ENCODE measurements at regions not wholly inside any gene's neighbourhood (a gene's known extent, or its start where the extent isn't known, plus 50 kb on each side); places are given as distances from the start of the nearest gene placed in this dataset.

GRCh38 chr3:193951859-193952258 lies 184.1 kb upstream of the HES1 start:
- Histone ChIP-seq H3K56ac (ENCODE audit: insufficient read length, low read depth, low read length) (no peak overlapping the region), H2BK20ac (ENCODE audit: low read depth, low read length, poor library complexity, severe bottlenecking) (no peak overlapping the region), H2BK120ac (ENCODE audit: low read depth, low read length, poor library complexity, severe bottlenecking) (no peak overlapping the region), H4K5ac (ENCODE audit: insufficient read length, low read depth, low read length) (no peak overlapping the region), H3K23ac (ENCODE audit: insufficient read length, low read depth, low read length) (no peak overlapping the region), H2AK5ac (ENCODE audit: insufficient read length, low read length) (no peak overlapping the region), H3K79me2 (ENCODE audit: insufficient read depth, low read length) (no peaks in the 10 kb centered on the region), H3K27me3 (ENCODE audit: insufficient read depth, low read length) (no peaks in the 10 kb centered on the region), H3K14ac (ENCODE audit: insufficient read depth, low read length) (no peak overlapping the region), H4K91ac (ENCODE audit: insufficient read length, low read depth, low read length) (no peak overlapping the region), H3K9me3 (ENCODE audit: control insufficient read depth, low read depth, low read length) (no peaks in the 10 kb centered on the region), H2BK12ac (ENCODE audit: insufficient read length, low read depth, low read length) (no peak overlapping the region), H3K79me1 (ENCODE audit: insufficient read depth, low read depth, low read length, poor library complexity, severe bottlenecking) (no peaks in the 10 kb centered on the region), H3T11ph (ENCODE audit: low read length) (no peak overlapping the region), H4K8ac (replicated peaks; ENCODE audit: insufficient read length, low read depth, low read length) (no peak overlapping the region), H3K23me2 (ENCODE audit: insufficient read length, low read depth, low read length, poor library complexity, severe bottlenecking) (no peaks in the 10 kb centered on the region), H2BK5ac (ENCODE audit: insufficient read length, low read length) (no peak overlapping the region), H4K20me1 (ENCODE audit: control insufficient read depth, insufficient read depth, insufficient read length) (no peaks in the 10 kb centered on the region), H3K4ac (ENCODE audit: low read depth, low read length) (no peak overlapping the region), H3K4me1 (ENCODE audit: insufficient read depth, low read length) (peaks cover 2% of the 10 kb centered on the region; the same call in 1 of the 2 replicates), H3K4me2 (ENCODE audit: insufficient read depth, insufficient read length, low read length) (no peak overlapping the region), H3K18ac (ENCODE audit: insufficient read length, low read depth, low read length) (no peak overlapping the region), H3K9ac (ENCODE audit: extremely low read depth, insufficient read length, low read length) (no peak overlapping the region), H3K27ac (ENCODE audit: insufficient read length, low read depth, low read length) (no peak overlapping the region), H2BK15ac (ENCODE audit: low read depth, low read length) (no peak overlapping the region), H2AFZ (ENCODE audit: low read length) (no peak overlapping the region)
- Mint-ChIP-seq H3K36me3 (ENCODE audit: insufficient read depth in 1 of 3, low read depth in 3 of 3) (peaks cover 2 to 33% (median 8%) of the 10 kb centered on the region in 3 experiments; a peak in 6 of 7 replicates), H3K4me3 (no peak overlapping the region), H3K27me3 (ENCODE audit: low read depth) (peaks cover 30% of the 10 kb centered on the region), H3K4me1 (peaks cover 11 to 14% of the 10 kb centered on the region in 2 experiments), H3K9me3 (peaks cover 18 to 36% of the 10 kb centered on the region in 2 experiments), H3K27ac (no peak overlapping the region)
- TF ChIP-seq, protein P1, sequence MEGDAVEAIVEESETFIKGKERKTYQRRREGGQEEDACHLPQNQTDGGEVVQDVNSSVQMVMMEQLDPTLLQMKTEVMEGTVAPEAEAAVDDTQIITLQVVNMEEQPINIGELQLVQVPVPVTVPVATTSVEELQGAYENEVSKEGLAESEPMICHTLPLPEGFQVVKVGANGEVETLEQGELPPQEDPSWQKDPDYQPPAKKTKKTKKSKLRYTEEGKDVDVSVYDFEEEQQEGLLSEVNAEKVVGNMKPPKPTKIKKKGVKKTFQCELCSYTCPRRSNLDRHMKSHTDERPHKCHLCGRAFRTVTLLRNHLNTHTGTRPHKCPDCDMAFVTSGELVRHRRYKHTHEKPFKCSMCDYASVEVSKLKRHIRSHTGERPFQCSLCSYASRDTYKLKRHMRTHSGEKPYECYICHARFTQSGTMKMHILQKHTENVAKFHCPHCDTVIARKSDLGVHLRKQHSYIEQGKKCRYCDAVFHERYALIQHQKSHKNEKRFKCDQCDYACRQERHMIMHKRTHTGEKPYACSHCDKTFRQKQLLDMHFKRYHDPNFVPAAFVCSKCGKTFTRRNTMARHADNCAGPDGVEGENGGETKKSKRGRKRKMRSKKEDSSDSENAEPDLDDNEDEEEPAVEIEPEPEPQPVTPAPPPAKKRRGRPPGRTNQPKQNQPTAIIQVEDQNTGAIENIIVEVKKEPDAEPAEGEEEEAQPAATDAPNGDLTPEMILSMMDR (conservative IDR thresholded peaks at IDR 0.05) = no peak
- no CpG with 5 or more reads among the region's 1 CpG for WGBS (ENCODE audit: extremely low coverage, insufficient read length, low lambda C conversion rate)
- DNase-seq = no peak

All from H9 (cell line).